Ovary (tissue), 7 donors: ENCODE measurements at regions not wholly inside any gene's neighbourhood (a gene's known extent, or its start where the extent isn't known, plus 50 kb on each side); places are given as distances from the start of the nearest gene placed in this dataset.

Experiments
- DNase-seq, 5 donors: peaks; one replicate each; pipeline ENCODE4 v3.0.0-alpha.2; 2019 to 2020
- H3K27ac ChIP-seq, 2 donors: fragments of 200-600 bp; one replicate each; pipeline versions ENCODE4 v1.5.1 to v1.8.0; 2019 to 2022
- H3K27me3 ChIP-seq: fragments of 200-600 bp; one replicate; pipeline ENCODE4 v1.8.0; 2022
- H3K36me3 ChIP-seq: fragments of 200-600 bp; sonication (generic); one replicate; pipeline ENCODE4 v1.5.1; 2019
- H3K4me1 ChIP-seq: one replicate; pipeline ENCODE4 v1.8.1; 2013; ENCODE audit warnings: mild to moderate bottlenecking, moderate library complexity; ENCODE audit not compliant: insufficient read depth
- H3K4me3 ChIP-seq: fragments of 200-600 bp; sonication (generic); one replicate; pipeline ENCODE4 v1.5.1; 2017
- H3K9me3 ChIP-seq, 2 donors: fragments of 200-600 bp in 1 of 2; sonication (generic) in 1 of 2; one replicate each; pipeline versions ENCODE4 v1.5.1 to v1.8.1; 2013 to 2019; ENCODE audit warnings: mild to moderate bottlenecking in 1 of 2, moderate library complexity in 1 of 2
- CTCF ChIP-seq, 3 donors: fragments of 450-650 bp in 2 of 3; fragments of 200-600 bp in 1 of 3; IDR thresholded peaks; one replicate each; pipeline versions ENCODE4 v1.5.1 to v1.8.0; 2016 to 2022; ENCODE audit warnings: antibody characterized with exemption in 3 of 3, mild to moderate bottlenecking in 1 of 3
- EP300 ChIP-seq: sonication (generic); formaldehyde crosslinking; IDR thresholded peaks from one replicate; pipeline ENCODE4 v1.6.1; 2017; ENCODE audit warnings: antibody characterized with exemption
- POLR2A ChIP-seq: fragments of 450-650 bp; IDR thresholded peaks from one replicate; pipeline ENCODE4 v1.6.1; 2017; ENCODE audit warnings: antibody characterized with exemption, mild to moderate bottlenecking, moderate library complexity
- WGBS, 3 donors: extraction: QIAGEN DNeasy Blood & Tissue Kit in 1 of 3; methylation state at CpG; one replicate each; pipeline versions ENCODE4 v1.1.5 to v1.1.7; 2013 to 2017; 5-methylcytosine and 5-hydroxymethylcytosine counted together
- intact Hi-C, 4 donors: fragments of 100-400 bp; cut with DNase I; formaldehyde crosslinking; loops; one replicate each; pipeline versions ENCODE4 v1.11.0 to v1.15.1; 2022 to 2023
- donor health status: DM: no; HTN: no; CAD: no; lungs with moderate emphysema.
- donor health status: DM: no; HTN: no; CAD: no.
- donor health status: Bipolar disorder and iron deficiency.
- donor health status: DM: no; HTN: no; CAD: no.
- donor health status: DM: yes; HTN: yes; CAD: no.

- Histone ChIP-seq H3K4me3 (no peak overlapping the region), H3K27me3 (no peaks in the 10 kb centered on the region), H3K4me1 (no peaks in the 10 kb centered on the region), H3K9me3 (no peaks in the 10 kb centered on the region), H3K27ac (no peak overlapping the region), H3K36me3 (no peaks in the 10 kb centered on the region)
- TF ChIP-seq EP300, result no peak
- TF ChIP-seq POLR2A, result no peak
- no peak for TF ChIP-seq CTCF (IDR thresholded peaks at IDR 0.05)
- intact Hi-C loops, result no loop called here
- no peak for DNase-seq
- 71 to 74% (median 71%) methylated on average over 3 of the region's 3 CpGs for WGBS, 3 donors
Observed at GRCh38 chrX:46263494-46263893, 281.7 kb downstream of the ZNF674 start.

- H3K9me3 ChIP-seq, result no peaks in the 10 kb centered on the region
- TF ChIP-seq POLR2A (no peak), EP300 (no peak), CTCF (IDR thresholded peaks at IDR 0.05) (no peak)
- WGBS, 3 donors, result 72 to 79% (median 75%) methylated on average over 3 of the region's 3 CpGs
- intact Hi-C loops, result no loop called here
- H3K4me3 ChIP-seq, result no peak overlapping the region
- no peaks in the 10 kb centered on the region for H3K27me3 ChIP-seq
- no peaks in the 10 kb centered on the region for H3K36me3 ChIP-seq
- no peaks in the 10 kb centered on the region for H3K4me1 ChIP-seq
- no peak for DNase-seq
- H3K27ac ChIP-seq, result no peak overlapping the region
Observed at GRCh38 chrX:46262304-46262703, 282.9 kb downstream of the ZNF674 start.

- H3K27ac ChIP-seq, result no peak overlapping the region
- DNase-seq, result no peak
- no peaks in the 10 kb centered on the region for H3K9me3 ChIP-seq
- H3K4me3 ChIP-seq, result no peak overlapping the region
- WGBS, 3 donors, result 87 to 88% (median 87%) methylated on average over 1 of the region's 1 CpG
- H3K27me3 ChIP-seq, result no peaks in the 10 kb centered on the region
- no peaks in the 10 kb centered on the region for H3K36me3 ChIP-seq
- no peaks in the 10 kb centered on the region for H3K4me1 ChIP-seq
- intact Hi-C loops, result no loop called here
- TF ChIP-seq POLR2A, result no peak
- no peak for TF ChIP-seq CTCF (IDR thresholded peaks at IDR 0.05)
- no peak for TF ChIP-seq EP300
Observed at GRCh38 chrX:46260499-46260898, 284.7 kb downstream of the ZNF674 start.

- H3K4me1 ChIP-seq, result no peaks in the 10 kb centered on the region
- WGBS, 3 donors, result 54 to 60% (median 54%) methylated on average over 1 of the region's 1 CpG
- no peaks in the 10 kb centered on the region for H3K9me3 ChIP-seq
- no peak for DNase-seq
- TF ChIP-seq CTCF (IDR thresholded peaks at IDR 0.05) (no peak), EP300 (no peak), POLR2A (no peak)
- H3K27ac ChIP-seq, result no peak overlapping the region
- no peak overlapping the region for H3K4me3 ChIP-seq
- H3K27me3 ChIP-seq, result no peaks in the 10 kb centered on the region
- intact Hi-C loops, result no loop called here
- H3K36me3 ChIP-seq, result no peaks in the 10 kb centered on the region
Observed at GRCh38 chrX:46258356-46258755, 286.9 kb downstream of the ZNF674 start.

- 68 to 74% (median 69%) methylated on average over 5 of the region's 5 CpGs for WGBS, 3 donors
- H3K36me3 ChIP-seq, result no peaks in the 10 kb centered on the region
- no peak overlapping the region for H3K4me3 ChIP-seq
- no peak overlapping the region for H3K27ac ChIP-seq
- H3K27me3 ChIP-seq, result no peaks in the 10 kb centered on the region
- no peak for TF ChIP-seq POLR2A
- no peak for TF ChIP-seq EP300
- no peak for TF ChIP-seq CTCF (IDR thresholded peaks at IDR 0.05)
- no peak for DNase-seq
- intact Hi-C loops, result no loop called here
- no peaks in the 10 kb centered on the region for H3K9me3 ChIP-seq
- no peaks in the 10 kb centered on the region for H3K4me1 ChIP-seq
Observed at GRCh38 chrX:46257451-46257879, 287.8 kb downstream of the ZNF674 start.
